Breast epithelium (tissue), 4 donors: ENCODE measurements at regions not wholly inside any gene's neighbourhood (a gene's known extent, or its start where the extent isn't known, plus 50 kb on each side); places are given as distances from the start of the nearest gene placed in this dataset.

Source experiments
- DNase-seq, 2 donors: peaks; one replicate each; pipeline ENCODE4 v3.0.0-alpha.2; 2019; ENCODE audit warnings: low spot score in 2 of 2
- H3K27ac ChIP-seq, 2 donors: fragments of 200-600 bp; sonication (generic) in 1 of 2; one replicate each; pipeline ENCODE4 v1.5.1; 2016 to 2019; ENCODE audit warnings: mild to moderate bottlenecking in 1 of 2
- H3K27me3 ChIP-seq, 2 donors: fragments of 200-600 bp; sonication (generic) in 1 of 2; one replicate each; pipeline versions ENCODE4 v1.5.1 to v1.6.0; 2017 to 2019; ENCODE audit warnings: control low read depth in 1 of 2, mild to moderate bottlenecking in 1 of 2
- H3K36me3 ChIP-seq: fragments of 200-600 bp; one replicate; pipeline ENCODE4 v1.5.1; 2019
- H3K4me1 ChIP-seq, 2 donors: fragments of 200-600 bp; sonication (generic); one replicate each; pipeline ENCODE4 v1.5.1; 2016 to 2019; ENCODE audit warnings: control low read depth in 1 of 2
- H3K4me3 ChIP-seq, 3 donors: fragments of 200-600 bp; sonication (generic); 1 replicate in 2 of 3; 2 replicates in 1 of 3; pipeline ENCODE4 v1.5.1; 2016 to 2019; ENCODE audit warnings: mild to moderate bottlenecking in 3 of 3, moderate library complexity in 2 of 3
- H3K9me3 ChIP-seq, 2 donors: fragments of 200-600 bp; sonication (generic) in 1 of 2; one replicate each; pipeline ENCODE4 v1.5.1; 2016 to 2019; ENCODE audit warnings: control low read depth in 1 of 2
- CTCF ChIP-seq, 3 donors: fragments of 450-650 bp; IDR thresholded peaks; one replicate each; pipeline ENCODE4 v1.5.1; 2016 to 2017; ENCODE audit warnings: antibody characterized with exemption in 3 of 3, mild to moderate bottlenecking in 3 of 3, moderate library complexity in 3 of 3
- POLR2A ChIP-seq: fragments of 450-650 bp; IDR thresholded peaks from one replicate; pipeline ENCODE4 v1.6.1; 2016; ENCODE audit warnings: antibody characterized with exemption, mild to moderate bottlenecking, moderate library complexity
- POLR2AphosphoS5 ChIP-seq, 3 donors: sonication (generic); formaldehyde crosslinking; IDR thresholded peaks; one replicate each; pipeline ENCODE4 v1.6.1; 2017; ENCODE audit warnings: antibody characterized with exemption in 3 of 3
- intact Hi-C: fragments of 100-400 bp; cut with DNase I; formaldehyde crosslinking; loops from one replicate; pipeline ENCODE4 v1.15.1; 2023; ENCODE audit warnings: low total_unique reads

GRCh38 chrX:42536286-42536685 lies 241.7 kb downstream of the PPP1R2C start:
- no peak overlapping the region for H3K27ac ChIP-seq

GRCh38 chrX:42535233-42535632 lies 242.7 kb downstream of the PPP1R2C start:
- Histone ChIP-seq H3K27ac (no peak overlapping the region), H3K4me1 (no peaks in the 10 kb centered on the region), H3K9me3 (no peaks in the 10 kb centered on the region), H3K27me3 (peaks cover 0 to 24% of the 10 kb centered on the region in 2 donors), H3K4me3 (no peak overlapping the region), H3K36me3 (no peaks in the 10 kb centered on the region)
- no peak for DNase-seq
- no peak for TF ChIP-seq POLR2AphosphoS5 (IDR thresholded peaks at IDR 0.05)
- no peak for TF ChIP-seq POLR2A
- no peak for TF ChIP-seq CTCF (IDR thresholded peaks at IDR 0.05)
- intact Hi-C loops, result no loop called here

More at GRCh38 chrX:42536286-42536685, 241.7 kb downstream of the PPP1R2C start:
- no peak overlapping the region for H3K4me3 ChIP-seq
- DNase-seq, result no peak
- H3K9me3 ChIP-seq, result no peaks in the 10 kb centered on the region
- intact Hi-C loops, result no loop called here
- TF ChIP-seq CTCF (IDR thresholded peaks at IDR 0.05), result no peak
- TF ChIP-seq POLR2A, result no peak
- TF ChIP-seq POLR2AphosphoS5 (IDR thresholded peaks at IDR 0.05), result no peak
- H3K36me3 ChIP-seq, result no peaks in the 10 kb centered on the region
- no peaks in the 10 kb centered on the region for H3K4me1 ChIP-seq
- H3K27me3 ChIP-seq, result peaks cover 0 to 28% of the 10 kb centered on the region in 2 donors

- no peak for DNase-seq
- no peak for TF ChIP-seq CTCF (IDR thresholded peaks at IDR 0.05)
- no peak for TF ChIP-seq POLR2A
- no peak for TF ChIP-seq POLR2AphosphoS5 (IDR thresholded peaks at IDR 0.05)
These were observed 244.2 kb downstream of the PPP1R2C start for GRCh38 chrX:42533761-42534160.

GRCh38 chrX:42531441-42531840 lies 246.5 kb downstream of the PPP1R2C start:
- intact Hi-C loops, result loop anchor here (1.0 kb wide), 1 partner anchor 10 kb away; no protein-coding TSS in a partner anchor
- H3K36me3 ChIP-seq, result no peaks in the 10 kb centered on the region
- no peak for TF ChIP-seq CTCF (IDR thresholded peaks at IDR 0.05)
- no peak for TF ChIP-seq POLR2AphosphoS5 (IDR thresholded peaks at IDR 0.05)
- no peak for TF ChIP-seq POLR2A

More at GRCh38 chrX:42533761-42534160, 244.2 kb downstream of the PPP1R2C start:
- H3K4me3 ChIP-seq, result no peak overlapping the region
- H3K9me3 ChIP-seq, result no peaks in the 10 kb centered on the region
- intact Hi-C loops, result no loop called here
- no peak overlapping the region for H3K27ac ChIP-seq
- H3K36me3 ChIP-seq, result no peaks in the 10 kb centered on the region
- no peaks in the 10 kb centered on the region for H3K4me1 ChIP-seq
- H3K27me3 ChIP-seq, result peaks cover 0 to 24% of the 10 kb centered on the region in 2 donors

GRCh38 chrX:42530027-42530426 lies 247.9 kb downstream of the PPP1R2C start:
- H3K4me3 ChIP-seq, result no peak overlapping the region
- no peak overlapping the region for H3K27ac ChIP-seq
- no peaks in the 10 kb centered on the region for H3K4me1 ChIP-seq
- DNase-seq, result no peak
- no peaks in the 10 kb centered on the region for H3K36me3 ChIP-seq
- H3K27me3 ChIP-seq, result peaks cover 0 to 2% of the 10 kb centered on the region in 2 donors
- H3K9me3 ChIP-seq, result no peaks in the 10 kb centered on the region
- no peak for TF ChIP-seq CTCF (IDR thresholded peaks at IDR 0.05)
- no peak for TF ChIP-seq POLR2AphosphoS5 (IDR thresholded peaks at IDR 0.05)
- no peak for TF ChIP-seq POLR2A
- intact Hi-C loops, result no loop called here

More at GRCh38 chrX:42531441-42531840, 246.5 kb downstream of the PPP1R2C start:
- peaks cover 0 to 10% of the 10 kb centered on the region in 2 donors for H3K27me3 ChIP-seq
- DNase-seq, result no peak
- H3K4me1 ChIP-seq, result no peaks in the 10 kb centered on the region
- H3K4me3 ChIP-seq, result no peak overlapping the region
- no peaks in the 10 kb centered on the region for H3K9me3 ChIP-seq
- no peak overlapping the region for H3K27ac ChIP-seq
